ENCODE measurements at regions not wholly inside any gene's neighbourhood (a gene's known extent, or its start where the extent isn't known, plus 50 kb on each side); places are given as distances from the start of the nearest gene placed in this dataset.

- no peak for TF ChIP-seq CTCF (IDR thresholded peaks at IDR 0.05)
- DNase-seq (ENCODE audit: low spot score) = no peak
- Histone ChIP-seq H3K27ac (no peak overlapping the region), H3K4me3 (no peak overlapping the region)
Measured at GRCh38 chr10:78640796-78641636, 427.8 kb upstream of the ZMIZ1 start.

GRCh38 chr10:78641693-78642092, 427.1 kb upstream of the ZMIZ1 start:
- no peak for TF ChIP-seq CTCF (IDR thresholded peaks at IDR 0.05)
- no peak overlapping the region for H3K27ac ChIP-seq
- H3K4me3 ChIP-seq = no peak overlapping the region
- DNase-seq (ENCODE audit: low spot score) = no peak

- Histone ChIP-seq H3K27ac (no peak overlapping the region), H3K4me3 (no peak overlapping the region)
- no peak for TF ChIP-seq CTCF (IDR thresholded peaks at IDR 0.05)
- no peak for DNase-seq (ENCODE audit: low spot score)
Measured at GRCh38 chr10:78642269-78642816, 426.4 kb upstream of the ZMIZ1 start.

- TF ChIP-seq CTCF (IDR thresholded peaks at IDR 0.05) = no peak
- Histone ChIP-seq H3K4me3 (no peak overlapping the region), H3K27ac (no peak overlapping the region)
- DNase-seq (ENCODE audit: low spot score) = no peak
Measured at GRCh38 chr10:78643513-78643912, 425.3 kb upstream of the ZMIZ1 start.

GRCh38 chr10:78644550-78644949, 424.2 kb upstream of the ZMIZ1 start:
- no peak for TF ChIP-seq CTCF (IDR thresholded peaks at IDR 0.05)
- H3K27ac ChIP-seq = no peak overlapping the region
- H3K4me3 ChIP-seq = no peak overlapping the region
- DNase-seq (ENCODE audit: low spot score) = no peak

GRCh38 chr10:78645169-78645686, 423.5 kb upstream of the ZMIZ1 start:
- DNase-seq (ENCODE audit: low spot score) = no peak
- H3K4me3 ChIP-seq = no peak overlapping the region
- no peak overlapping the region for H3K27ac ChIP-seq
- no peak for TF ChIP-seq CTCF (IDR thresholded peaks at IDR 0.05)

GRCh38 chr10:78645975-78646374, 422.8 kb upstream of the ZMIZ1 start:
- Histone ChIP-seq H3K4me3 (no peak overlapping the region), H3K27ac (no peak overlapping the region)
- DNase-seq (ENCODE audit: low spot score) = no peak
- no peak for TF ChIP-seq CTCF (IDR thresholded peaks at IDR 0.05)

All from coronary artery (tissue), 2 donors.